OCI-LY7 (cell line): ENCODE measurements at regions not wholly inside any gene's neighbourhood (a gene's known extent, or its start where the extent isn't known, plus 50 kb on each side); places are given as distances from the start of the nearest gene placed in this dataset.

Experiments
- BruUV-seq: library from RNA; stranded (reverse); fragments of 400-500 nt; replicated peaks from 2 replicates; lab custom pipeline; 2021; lab: Mats Ljungman, UMichigan
- CTCF ChIA-PET: fragments of 300-600 bp; sonication (Branson Sonifier 250); formaldehyde crosslinking; loops from one replicate; lab custom pipeline; 2022; ENCODE audit warnings: antibody characterized with exemption; ENCODE audit not compliant: unreplicated experiment; lab: Charles Lee
- POLR2A ChIA-PET: fragments of 300-600 bp; sonication (Branson Sonifier 250); formaldehyde crosslinking; loops from one replicate; lab custom pipeline; 2022; ENCODE audit warnings: antibody characterized with exemption; lab: Charles Lee
- DNase-seq: peaks from one replicate; pipeline ENCODE4 v3.0.0-alpha.2; 2015; ENCODE audit warnings: low spot score
- H2AFZ ChIP-seq: fragments of 200-600 bp; sonication (generic), shearing (Covaris generic); 2 replicates; pipeline ENCODE4 v1.6.1; 2014; ENCODE audit warnings: mild to moderate bottlenecking, antibody characterized with exemption, low read length, moderate library complexity
- H3K27ac ChIP-seq: fragments of 200-600 bp; sonication (generic); 2 replicates; pipeline ENCODE4 v1.5.1; 2014; ENCODE audit warnings: mixed run types, low read depth, mild to moderate bottlenecking, moderate library complexity, low read length, inconsistent platforms; ENCODE audit not compliant: poor library complexity, severe bottlenecking
- H3K36me3 ChIP-seq: fragments of 200-600 bp; sonication (generic); 2 replicates; pipeline ENCODE4 v1.6.1; 2014; ENCODE audit warnings: mild to moderate bottlenecking, antibody characterized with exemption, low read length, moderate library complexity, mixed read lengths; ENCODE audit not compliant: insufficient read depth
- H3K4me1 ChIP-seq: fragments of 200-600 bp; sonication (generic); 2 replicates; pipeline ENCODE4 v1.5.1; 2014; ENCODE audit warnings: mild to moderate bottlenecking, low read length; ENCODE audit not compliant: insufficient read depth, poor library complexity, severe bottlenecking
- H3K4me2 ChIP-seq: fragments of 200-600 bp; sonication (generic); 2 replicates; pipeline ENCODE4 v1.6.1; 2014; ENCODE audit warnings: mild to moderate bottlenecking, low read length
- H3K4me3 ChIP-seq: fragments of 200-600 bp; sonication (generic); 2 replicates; pipeline ENCODE4 v1.5.1; 2014; ENCODE audit warnings: mild to moderate bottlenecking, low read depth, low read length; ENCODE audit not compliant: poor library complexity, severe bottlenecking
- H3K79me2 ChIP-seq: fragments of 200-600 bp; sonication (generic); 2 replicates; pipeline ENCODE4 v1.6.1; 2016; ENCODE audit warnings: low read depth, mild to moderate bottlenecking, low read length, moderate library complexity, mixed read lengths; ENCODE audit not compliant: insufficient read depth
- H3K9me2 ChIP-seq: fragments of 200-600 bp; sonication (generic); 2 replicates; pipeline ENCODE4 v1.6.1; 2016; ENCODE audit warnings: mild to moderate bottlenecking, low read length, mixed read lengths; ENCODE audit not compliant: insufficient read depth
- H3K9me3 ChIP-seq: fragments of 200-600 bp; sonication (generic); 2 replicates; pipeline ENCODE4 v1.6.1; 2014; ENCODE audit warnings: mild to moderate bottlenecking, mixed run types, low read length, mixed read lengths
- H4K20me1 ChIP-seq: fragments of 200-600 bp; sonication (generic); 2 replicates; pipeline ENCODE4 v1.6.1; 2014; ENCODE audit warnings: mild to moderate bottlenecking, antibody characterized with exemption, low read length, moderate library complexity, mixed read lengths; ENCODE audit not compliant: insufficient read depth
- EZH2phosphoT487 ChIP-seq: fragments of 200-600 bp; sonication (generic); IDR thresholded peaks from 2 replicates; pipeline ENCODE4 v1.6.1; 2018; ENCODE audit warnings: low read depth, borderline replicate concordance, mild to moderate bottlenecking, mixed run types, antibody characterized with exemption, low read length, moderate library complexity, mixed read lengths
- intact Hi-C: fragments of 100-400 bp; cut with micrococcal nuclease; formaldehyde crosslinking; loops from one replicate; pipeline ENCODE4 v1.10.0; 2022; ENCODE audit not compliant: unreplicated experiment
- TF ChIP-seq, protein P1 (sequence below): fragments of 200-600 bp; sonication (generic); conservative IDR thresholded peaks from 2 replicates; pipeline ENCODE4 v1.5.1; 2014; ENCODE audit warnings: mild to moderate bottlenecking, antibody characterized with exemption, low read length, moderate library complexity, mixed read lengths

DNA sequence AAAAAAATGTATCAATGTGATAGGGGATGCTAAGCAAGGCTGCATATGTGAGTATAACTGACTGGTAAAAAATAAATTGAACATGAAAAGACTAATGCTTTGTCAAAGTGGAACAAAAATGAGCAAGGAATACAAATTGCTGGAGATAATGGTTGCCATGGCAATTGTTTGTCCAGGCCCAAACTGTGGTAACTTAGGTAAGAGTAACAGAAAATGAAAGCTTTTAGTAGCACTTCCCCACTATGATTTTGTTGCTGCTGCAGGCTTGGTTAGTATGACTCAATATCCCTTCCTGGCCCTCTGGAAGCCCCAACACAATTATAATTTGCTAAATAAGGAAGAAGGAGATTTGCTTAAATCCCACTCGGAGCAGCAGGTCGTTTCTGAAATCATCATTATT, 577.1 kb downstream of the DOK5 start:
- ChIA-PET POLR2A (interaction anchor here (0.7 to 1.1 kb wide), 2 partner anchors 29 to 34 kb away, joined by 3 read pairs; no protein-coding TSS in a partner anchor), CTCF (no interaction called here)
- Histone ChIP-seq H3K79me2 (no peaks in the 10 kb centered on the region), H3K4me3 (no peak overlapping the region), H3K27ac (no peak overlapping the region), H3K9me2 (no peaks in the 10 kb centered on the region), H3K9me3 (no peaks in the 10 kb centered on the region), H3K36me3 (no peaks in the 10 kb centered on the region), H2AFZ (no peak overlapping the region), H4K20me1 (no peaks in the 10 kb centered on the region), H3K4me1 (no peaks in the 10 kb centered on the region), H3K4me2 (no peak overlapping the region)
- DNase-seq: no peak
- no TSS peak for BruUV-seq
- no peak for TF ChIP-seq EZH2phosphoT487
- TF ChIP-seq, protein P1, sequence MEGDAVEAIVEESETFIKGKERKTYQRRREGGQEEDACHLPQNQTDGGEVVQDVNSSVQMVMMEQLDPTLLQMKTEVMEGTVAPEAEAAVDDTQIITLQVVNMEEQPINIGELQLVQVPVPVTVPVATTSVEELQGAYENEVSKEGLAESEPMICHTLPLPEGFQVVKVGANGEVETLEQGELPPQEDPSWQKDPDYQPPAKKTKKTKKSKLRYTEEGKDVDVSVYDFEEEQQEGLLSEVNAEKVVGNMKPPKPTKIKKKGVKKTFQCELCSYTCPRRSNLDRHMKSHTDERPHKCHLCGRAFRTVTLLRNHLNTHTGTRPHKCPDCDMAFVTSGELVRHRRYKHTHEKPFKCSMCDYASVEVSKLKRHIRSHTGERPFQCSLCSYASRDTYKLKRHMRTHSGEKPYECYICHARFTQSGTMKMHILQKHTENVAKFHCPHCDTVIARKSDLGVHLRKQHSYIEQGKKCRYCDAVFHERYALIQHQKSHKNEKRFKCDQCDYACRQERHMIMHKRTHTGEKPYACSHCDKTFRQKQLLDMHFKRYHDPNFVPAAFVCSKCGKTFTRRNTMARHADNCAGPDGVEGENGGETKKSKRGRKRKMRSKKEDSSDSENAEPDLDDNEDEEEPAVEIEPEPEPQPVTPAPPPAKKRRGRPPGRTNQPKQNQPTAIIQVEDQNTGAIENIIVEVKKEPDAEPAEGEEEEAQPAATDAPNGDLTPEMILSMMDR: no peak
- intact Hi-C loops: no loop called here

DNA sequence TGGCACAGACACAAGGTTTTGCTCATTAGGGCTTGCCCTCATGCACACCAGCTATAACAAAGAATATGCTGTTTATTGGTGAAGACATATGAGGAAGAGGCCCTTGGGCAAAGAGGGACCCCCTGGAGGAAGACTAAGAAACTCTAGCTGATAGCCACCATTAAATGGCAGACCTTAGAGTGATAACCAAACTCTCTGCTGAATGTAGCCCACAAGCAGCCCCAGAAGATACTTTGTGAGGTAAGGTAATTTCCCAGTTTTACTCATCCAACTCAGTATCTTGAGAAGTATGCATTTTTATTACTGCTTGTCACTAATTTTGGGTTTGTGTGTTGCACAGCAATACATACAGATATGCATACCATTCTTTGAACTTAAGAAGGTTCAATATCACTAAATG, 563.3 kb downstream of the DOK5 start:
- H4K20me1 ChIP-seq: no peaks in the 10 kb centered on the region
- H3K27ac ChIP-seq: no peak overlapping the region
- H3K36me3 ChIP-seq: no peaks in the 10 kb centered on the region
- no peak overlapping the region for H3K4me2 ChIP-seq
- no peaks in the 10 kb centered on the region for H3K79me2 ChIP-seq
- no peaks in the 10 kb centered on the region for H3K9me2 ChIP-seq
- no peak for DNase-seq
- ChIA-PET POLR2A (no interaction called here), CTCF (no interaction called here)
- intact Hi-C loops: no loop called here
- no peaks in the 10 kb centered on the region for H3K9me3 ChIP-seq
- TF ChIP-seq EZH2phosphoT487: no peak
- TF ChIP-seq, protein P1: no peak
- H3K4me3 ChIP-seq: no peak overlapping the region
- no TSS peak for BruUV-seq
- H3K4me1 ChIP-seq: no peaks in the 10 kb centered on the region
- H2AFZ ChIP-seq: no peak overlapping the region

DNA sequence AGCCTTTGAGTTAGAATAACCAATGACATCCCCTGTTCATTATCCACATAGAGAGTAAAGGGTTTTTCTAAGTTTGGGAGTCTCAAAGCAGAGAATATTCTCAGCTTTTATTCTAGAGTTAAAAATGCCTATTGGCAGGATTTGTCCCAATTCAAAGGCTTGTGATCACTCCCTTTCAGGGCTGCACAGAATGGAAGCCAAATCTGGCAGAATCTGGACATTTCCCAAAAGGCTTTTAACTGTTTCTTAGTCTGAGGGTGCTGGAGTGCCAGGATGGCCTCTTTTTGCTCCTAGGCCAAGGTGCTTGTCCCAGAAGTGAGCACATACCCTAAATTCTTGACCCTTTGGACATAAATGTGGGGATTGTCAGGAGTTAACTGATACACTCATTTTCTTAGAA, 556.6 kb downstream of the DOK5 start:
- BruUV-seq: no TSS peak
- POLR2A ChIA-PET: interaction anchor here (0.6 kb wide), 1 partner anchor 626 kb away, joined by 3 read pairs; no protein-coding TSS in a partner anchor
- no peak for DNase-seq
- Histone ChIP-seq H3K27ac (no peak overlapping the region), H3K36me3 (no peaks in the 10 kb centered on the region), H3K4me1 (no peaks in the 10 kb centered on the region), H3K4me3 (no peak overlapping the region), H4K20me1 (no peaks in the 10 kb centered on the region), H3K9me2 (no peaks in the 10 kb centered on the region), H3K79me2 (no peaks in the 10 kb centered on the region), H3K4me2 (no peak overlapping the region), H3K9me3 (no peaks in the 10 kb centered on the region), H2AFZ (no peak overlapping the region)
- CTCF ChIA-PET: no interaction called here
- no peak for TF ChIP-seq EZH2phosphoT487
- TF ChIP-seq, protein P1: no peak
- intact Hi-C loops: no loop called here
